ENCODE measurements at regions not wholly inside any gene's neighbourhood (a gene's known extent, or its start where the extent isn't known, plus 50 kb on each side); places are given as distances from the start of the nearest gene placed in this dataset.
A peak's percentile ranks its signal among the peaks of the same experiment; 100 is the strongest.

DNA sequence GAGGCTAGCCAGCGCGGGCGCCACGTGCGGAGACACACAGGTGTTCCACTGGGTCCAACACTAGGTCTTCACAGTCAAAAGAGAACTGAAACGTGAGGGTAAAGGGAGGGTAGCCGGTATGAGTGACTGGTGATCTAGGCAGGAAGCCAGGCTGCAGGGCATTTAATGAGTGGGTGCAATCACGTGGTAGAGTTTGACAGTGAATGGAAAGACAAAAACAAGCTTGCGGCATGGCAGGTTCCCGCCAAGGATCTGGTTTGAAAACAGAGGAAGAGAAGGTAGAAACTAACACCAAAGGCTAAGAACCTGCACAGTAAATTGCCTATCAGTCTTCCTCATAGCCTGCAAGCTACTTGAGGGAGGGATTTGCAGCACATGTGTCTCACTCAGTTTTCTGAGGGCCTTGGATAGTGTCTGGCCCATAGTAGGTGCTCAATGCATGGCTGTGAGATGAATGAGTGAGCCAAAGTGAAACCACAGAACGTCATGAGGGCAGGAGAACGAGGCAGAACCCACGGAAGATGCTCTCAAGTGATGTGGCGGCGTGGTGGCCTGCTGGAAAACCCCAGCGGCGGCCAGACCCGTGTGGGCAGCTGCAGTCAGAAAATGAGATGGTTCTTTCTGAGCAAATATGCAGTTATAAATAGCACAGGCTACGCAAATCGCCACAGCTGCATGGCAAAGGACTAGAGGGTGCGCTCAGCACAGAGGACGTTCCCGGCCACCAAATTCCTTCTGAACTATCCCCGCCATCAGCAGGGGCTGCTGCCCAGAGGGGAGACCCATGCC lies 183.6 kb upstream of the NFE2L3 start:
- no peaks in the 10 kb centered on the region for H3K9me3 Mint-ChIP-seq (ENCODE audit: insufficient read depth)
- peak; percentile 37 for DNase-seq
- CTCF ChIA-PET, result interaction anchor here (1.4 kb wide), 1 partner anchor 76 kb away, joined by 5 read pairs; no protein-coding TSS in a partner anchor
- no peak overlapping the region for H3K4me3 Mint-ChIP-seq
- peaks cover 19% of the 10 kb centered on the region for H3K27me3 Mint-ChIP-seq (ENCODE audit: low read depth)
- peak; percentile 47 for ATAC-seq
- peak overlapping the region; percentile 7 for H3K27ac Mint-ChIP-seq
- no peaks in the 10 kb centered on the region for H3K36me3 Mint-ChIP-seq (ENCODE audit: low read depth)
- POLR2A ChIA-PET, result no interaction called here
- H3K4me1 Mint-ChIP-seq (ENCODE audit: low read depth), result peaks cover 20% of the 10 kb centered on the region

DNA sequence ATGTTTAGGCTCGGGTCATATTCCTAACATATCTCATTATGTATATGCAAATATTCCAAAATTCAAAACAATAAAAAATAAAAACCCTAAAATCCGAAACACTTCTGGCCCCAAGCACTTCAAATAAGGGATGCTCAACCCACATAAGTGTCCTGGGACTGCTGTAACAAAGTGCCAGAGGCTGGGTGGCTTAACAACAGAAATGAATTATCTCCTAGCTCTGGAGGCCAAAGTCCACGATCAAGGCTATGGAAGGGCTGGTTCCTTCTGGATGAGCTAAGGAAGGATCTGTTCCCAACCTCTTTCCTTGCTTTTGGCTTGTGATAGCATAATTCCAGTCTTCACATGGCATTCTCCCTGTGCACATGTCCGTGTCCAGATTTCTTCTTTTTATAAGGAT lies 181.6 kb upstream of the NFE2L3 start:
- ChIA-PET CTCF (no interaction called here), POLR2A (no interaction called here)
- no peak for DNase-seq
- H3K27ac Mint-ChIP-seq, result no peak overlapping the region
- peaks cover 20% of the 10 kb centered on the region for H3K4me1 Mint-ChIP-seq (ENCODE audit: low read depth)
- no peaks in the 10 kb centered on the region for H3K9me3 Mint-ChIP-seq (ENCODE audit: insufficient read depth)
- no peaks in the 10 kb centered on the region for H3K36me3 Mint-ChIP-seq (ENCODE audit: low read depth)
- peaks cover 17% of the 10 kb centered on the region for H3K27me3 Mint-ChIP-seq (ENCODE audit: low read depth)
- H3K4me3 Mint-ChIP-seq, result no peak overlapping the region
- ATAC-seq, result no peak

DNA sequence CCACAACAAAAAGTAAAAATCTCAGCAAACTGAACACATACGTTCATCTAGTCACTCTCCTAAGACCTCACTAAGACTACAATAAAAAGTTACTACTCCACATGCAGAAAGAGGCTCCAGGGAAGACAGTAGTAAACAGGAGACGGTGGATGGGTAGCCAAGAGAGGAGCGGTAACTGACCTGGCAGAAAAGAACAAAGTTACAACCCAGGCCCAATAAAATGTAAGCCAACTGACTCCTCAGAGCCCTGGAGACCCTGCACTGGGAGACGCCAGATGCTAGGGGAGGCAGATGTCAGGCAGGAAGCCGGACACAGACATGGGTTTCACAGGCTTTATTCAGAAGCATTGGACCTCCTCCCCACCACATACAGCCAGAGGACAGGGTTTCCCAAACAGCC lies 181.1 kb upstream of the NFE2L3 start:
- H3K4me1 Mint-ChIP-seq (ENCODE audit: low read depth), result peaks cover 20% of the 10 kb centered on the region
- ATAC-seq (no peak), DNase-seq (no peak)
- no peak overlapping the region for H3K27ac Mint-ChIP-seq
- H3K9me3 Mint-ChIP-seq (ENCODE audit: insufficient read depth), result no peaks in the 10 kb centered on the region
- no peak overlapping the region for H3K4me3 Mint-ChIP-seq
- ChIA-PET POLR2A (no interaction called here), CTCF (no interaction called here)
- H3K27me3 Mint-ChIP-seq (ENCODE audit: low read depth), result peaks cover 15% of the 10 kb centered on the region
- H3K36me3 Mint-ChIP-seq (ENCODE audit: low read depth), result no peaks in the 10 kb centered on the region

DNA sequence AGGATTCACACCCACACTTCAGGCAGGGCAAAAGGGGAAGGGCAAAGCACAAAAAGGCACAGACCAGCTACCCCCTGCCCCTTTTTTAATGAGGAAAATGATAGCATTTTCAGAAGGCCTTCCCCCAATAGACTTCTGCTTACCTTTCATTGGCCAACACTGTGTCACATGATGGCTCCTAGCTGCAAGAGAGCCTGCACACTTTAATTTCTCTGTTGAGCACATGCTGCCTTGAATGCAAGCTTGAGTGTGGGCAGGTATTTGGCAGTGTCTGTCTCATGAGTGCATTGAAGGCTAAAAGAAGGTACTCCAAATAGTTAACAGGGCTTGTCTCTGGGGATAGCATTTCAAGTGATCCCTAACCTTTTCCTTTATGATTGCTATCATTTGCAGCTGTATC lies 175.4 kb upstream of the NFE2L3 start:
- DNase-seq, result no peak
- Mint-ChIP-seq H3K36me3 (ENCODE audit: low read depth) (no peaks in the 10 kb centered on the region), H3K27me3 (ENCODE audit: low read depth) (peaks cover 8% of the 10 kb centered on the region), H3K27ac (no peak overlapping the region), H3K4me3 (no peak overlapping the region), H3K4me1 (ENCODE audit: low read depth) (no peaks in the 10 kb centered on the region), H3K9me3 (ENCODE audit: insufficient read depth) (peaks cover 6% of the 10 kb centered on the region)
- POLR2A ChIA-PET, result no interaction called here
- no peak for ATAC-seq
- CTCF ChIA-PET, result no interaction called here

DNA sequence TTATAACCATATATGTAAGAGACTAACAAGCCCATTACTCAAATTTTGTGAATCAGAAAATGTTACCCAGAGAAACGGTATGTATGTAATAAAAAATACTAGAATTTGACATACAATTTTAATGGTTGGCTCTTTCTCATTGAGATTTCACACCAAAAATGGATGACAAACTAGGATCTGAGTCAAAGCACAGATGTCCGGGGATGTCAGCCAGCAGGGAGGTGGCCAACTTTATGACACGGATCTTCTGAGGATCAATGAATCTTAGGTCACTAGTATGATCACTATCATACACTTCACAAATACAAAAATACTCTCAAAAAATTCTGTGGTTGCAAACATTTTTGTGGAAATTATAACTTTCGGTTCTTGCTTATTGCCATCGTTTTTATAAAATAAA lies 173.5 kb upstream of the NFE2L3 start:
- no peak overlapping the region for H3K4me3 Mint-ChIP-seq
- H3K36me3 Mint-ChIP-seq (ENCODE audit: low read depth), result no peaks in the 10 kb centered on the region
- no peaks in the 10 kb centered on the region for H3K4me1 Mint-ChIP-seq (ENCODE audit: low read depth)
- DNase-seq, result no peak
- no peak for ATAC-seq
- CTCF ChIA-PET, result no interaction called here
- peaks cover 7% of the 10 kb centered on the region for H3K27me3 Mint-ChIP-seq (ENCODE audit: low read depth)
- H3K9me3 Mint-ChIP-seq (ENCODE audit: insufficient read depth), result peaks cover 6% of the 10 kb centered on the region
- no peak overlapping the region for H3K27ac Mint-ChIP-seq
- POLR2A ChIA-PET, result no interaction called here

DNA sequence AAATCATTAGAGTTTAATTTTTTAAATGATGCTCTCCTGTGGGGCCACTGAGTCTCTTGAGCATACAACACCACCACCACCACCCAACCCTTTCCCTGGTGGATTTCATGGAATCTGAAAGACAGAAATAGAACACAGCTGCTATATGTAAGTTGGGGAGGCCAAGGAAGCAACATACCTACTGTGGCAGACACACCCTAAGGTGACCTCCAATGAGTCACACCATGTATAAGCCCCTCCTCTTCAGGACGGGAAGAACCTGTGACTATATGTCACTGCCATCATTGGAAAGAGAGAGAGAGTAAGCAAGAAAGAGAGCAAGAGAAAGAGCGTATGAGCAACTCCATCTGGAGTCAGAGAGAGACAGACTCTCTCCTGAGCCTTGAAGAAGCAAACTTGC lies 172.4 kb upstream of the NFE2L3 start:
- peaks cover 4% of the 10 kb centered on the region for H3K27me3 Mint-ChIP-seq (ENCODE audit: low read depth)
- DNase-seq (no peak), ATAC-seq (no peak)
- H3K9me3 Mint-ChIP-seq (ENCODE audit: insufficient read depth), result peaks cover 6% of the 10 kb centered on the region
- CTCF ChIA-PET, result no interaction called here
- H3K4me1 Mint-ChIP-seq (ENCODE audit: low read depth), result no peaks in the 10 kb centered on the region
- POLR2A ChIA-PET, result no interaction called here
- H3K4me3 Mint-ChIP-seq, result no peak overlapping the region
- H3K36me3 Mint-ChIP-seq (ENCODE audit: low read depth), result no peaks in the 10 kb centered on the region
- no peak overlapping the region for H3K27ac Mint-ChIP-seq

DNA sequence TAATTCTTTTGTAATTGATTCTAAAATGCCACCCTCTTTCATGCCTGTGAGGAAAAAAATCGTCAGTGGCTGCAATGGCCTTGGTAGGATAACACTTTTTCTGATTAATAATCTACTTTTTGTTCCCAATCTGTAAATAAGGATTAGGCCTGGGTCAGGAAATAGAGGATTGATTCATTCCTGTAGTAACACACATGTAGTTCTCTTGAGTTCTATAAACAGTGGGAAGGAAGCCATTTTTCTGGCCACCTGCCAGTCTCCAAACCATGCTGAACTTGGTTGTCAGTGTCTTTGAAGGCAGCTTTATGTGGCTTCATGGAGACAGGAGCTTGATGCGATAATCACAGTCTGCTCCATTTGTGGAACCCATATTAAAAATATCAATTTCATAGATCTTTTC lies 169.3 kb upstream of the NFE2L3 start:
- ChIA-PET CTCF (no interaction called here), POLR2A (no interaction called here)
- Mint-ChIP-seq H3K36me3 (ENCODE audit: low read depth) (no peaks in the 10 kb centered on the region), H3K4me3 (no peak overlapping the region), H3K4me1 (ENCODE audit: low read depth) (no peaks in the 10 kb centered on the region), H3K27me3 (ENCODE audit: low read depth) (peaks cover 10% of the 10 kb centered on the region), H3K27ac (no peak overlapping the region), H3K9me3 (ENCODE audit: insufficient read depth) (no peaks in the 10 kb centered on the region)
- ATAC-seq (no peak), DNase-seq (no peak)

DNA sequence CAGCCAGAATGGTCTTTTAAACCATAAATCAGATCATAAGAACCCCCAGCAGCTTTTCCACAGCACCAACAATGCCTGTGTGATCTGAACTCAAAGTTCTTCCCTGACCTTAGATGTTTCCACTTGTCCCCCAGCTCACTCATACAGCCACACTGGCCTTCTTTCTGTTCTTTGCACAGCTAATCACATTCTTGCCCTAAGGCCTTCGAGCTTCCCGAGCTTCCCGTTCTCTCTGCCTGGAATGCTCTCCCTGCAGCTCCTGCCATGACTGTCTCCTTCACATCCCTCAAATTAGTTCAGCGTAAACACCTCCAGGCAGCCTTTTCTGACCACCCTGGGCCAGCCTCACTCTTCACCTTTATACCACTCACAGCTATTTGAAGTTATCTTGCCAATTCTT lies 166.8 kb upstream of the NFE2L3 start:
- H3K9me3 Mint-ChIP-seq (ENCODE audit: insufficient read depth), result no peaks in the 10 kb centered on the region
- DNase-seq, result no peak
- no peak overlapping the region for H3K4me3 Mint-ChIP-seq
- ChIA-PET POLR2A (no interaction called here), CTCF (no interaction called here)
- H3K4me1 Mint-ChIP-seq (ENCODE audit: low read depth), result no peaks in the 10 kb centered on the region
- no peak overlapping the region for H3K27ac Mint-ChIP-seq
- ATAC-seq, result no peak
- no peaks in the 10 kb centered on the region for H3K36me3 Mint-ChIP-seq (ENCODE audit: low read depth)
- peaks cover 13% of the 10 kb centered on the region for H3K27me3 Mint-ChIP-seq (ENCODE audit: low read depth)

DNA sequence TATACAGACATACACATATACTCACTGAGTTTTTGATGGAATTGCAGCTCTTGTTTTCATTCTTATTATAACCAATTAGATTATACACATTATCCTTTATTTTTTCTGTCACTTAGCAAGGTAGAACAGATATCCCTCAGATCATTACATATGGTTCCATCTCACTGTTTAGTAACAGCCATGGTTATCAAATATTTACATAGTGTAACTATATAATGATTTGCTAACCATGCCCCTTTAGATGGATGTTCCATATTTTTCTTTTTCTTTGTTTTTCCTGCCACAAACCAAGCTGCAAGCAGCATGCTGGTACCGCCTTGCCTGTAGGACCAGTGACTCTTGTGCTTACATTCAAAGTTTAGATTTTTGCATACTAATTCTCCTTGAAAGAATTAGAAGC lies 163.4 kb upstream of the NFE2L3 start:
- CTCF ChIA-PET, result no interaction called here
- DNase-seq (no peak), ATAC-seq (no peak)
- no peaks in the 10 kb centered on the region for H3K9me3 Mint-ChIP-seq (ENCODE audit: insufficient read depth)
- POLR2A ChIA-PET, result no interaction called here
- H3K4me3 Mint-ChIP-seq, result no peak overlapping the region
- no peak overlapping the region for H3K27ac Mint-ChIP-seq
- H3K36me3 Mint-ChIP-seq (ENCODE audit: low read depth), result no peaks in the 10 kb centered on the region
- peaks cover 23% of the 10 kb centered on the region for H3K27me3 Mint-ChIP-seq (ENCODE audit: low read depth)
- no peaks in the 10 kb centered on the region for H3K4me1 Mint-ChIP-seq (ENCODE audit: low read depth)

DNA sequence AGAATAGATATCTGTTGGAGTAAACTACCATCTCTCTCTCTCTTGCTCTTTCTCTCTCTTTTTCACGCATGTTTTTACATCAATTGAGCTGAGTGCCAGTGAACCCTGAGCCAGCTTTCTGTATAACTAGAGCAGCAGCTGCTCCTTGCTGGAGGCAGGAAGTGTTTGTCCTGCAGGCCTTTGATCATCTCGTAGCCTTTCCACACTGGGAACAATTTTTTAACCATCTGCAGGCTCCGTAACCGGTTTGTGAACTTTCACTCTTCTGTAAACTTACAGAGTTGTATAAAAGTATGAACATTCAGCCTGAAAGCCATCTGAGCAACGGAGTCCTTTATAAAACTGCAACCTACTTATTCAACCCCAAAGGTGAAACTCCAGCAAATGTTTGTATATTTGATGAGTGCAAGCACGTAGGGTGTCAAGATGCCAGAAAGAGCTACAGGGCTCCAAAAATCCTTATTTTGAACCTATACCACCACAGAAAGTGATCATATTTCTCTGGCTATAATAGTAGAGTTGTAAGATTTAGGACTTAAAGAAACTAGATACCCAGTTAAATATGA lies 162.8 kb upstream of the NFE2L3 start:
- no peak for DNase-seq
- CTCF ChIA-PET, result interaction anchor here (0.9 kb wide), 1 partner anchor 96 kb away, joined by 3 read pairs; no protein-coding TSS in a partner anchor

DNA sequence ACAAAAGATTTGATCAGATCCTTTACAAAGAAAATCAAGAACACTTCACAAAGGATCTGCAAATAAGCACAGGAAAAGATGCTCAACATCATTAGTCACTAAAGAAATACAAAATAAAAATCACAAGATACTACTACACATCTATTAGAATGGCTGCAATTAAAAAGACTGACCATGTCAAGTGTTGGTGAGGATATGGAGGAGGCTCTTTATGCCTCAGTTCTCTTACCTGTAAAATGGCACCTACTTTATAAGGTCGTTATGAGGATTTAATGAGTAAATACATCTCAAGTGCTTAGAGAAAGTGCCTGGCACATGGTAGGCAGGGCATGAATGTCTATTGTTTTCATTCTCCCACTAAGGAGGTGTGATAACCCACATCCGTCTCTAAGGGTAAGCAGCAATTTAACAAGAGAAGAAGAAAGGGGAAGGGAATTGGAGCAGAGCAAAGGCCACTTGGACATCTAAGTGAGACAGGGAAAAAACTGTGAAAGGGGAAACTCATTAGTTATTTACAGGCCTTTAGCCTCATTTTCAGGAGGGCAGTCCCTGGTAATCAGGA lies 157.5 kb upstream of the NFE2L3 start:
- CTCF ChIA-PET, result no interaction called here
- Mint-ChIP-seq H3K27me3 (ENCODE audit: low read depth) (peaks cover 23% of the 10 kb centered on the region), H3K4me1 (ENCODE audit: low read depth) (peaks cover 2% of the 10 kb centered on the region), H3K27ac (no peak overlapping the region), H3K4me3 (no peak overlapping the region), H3K36me3 (ENCODE audit: low read depth) (no peaks in the 10 kb centered on the region), H3K9me3 (ENCODE audit: insufficient read depth) (no peaks in the 10 kb centered on the region)
- POLR2A ChIA-PET, result interaction anchor here (0.7 kb wide), 1 partner anchor 45 kb away, joined by 3 read pairs; no protein-coding TSS in a partner anchor
- no peak for ATAC-seq
- DNase-seq, result no peak

More for the DNA sequence above, 162.8 kb upstream of the NFE2L3 start:
- peaks cover 23% of the 10 kb centered on the region for H3K27me3 Mint-ChIP-seq (ENCODE audit: low read depth)
- H3K36me3 Mint-ChIP-seq (ENCODE audit: low read depth), result no peaks in the 10 kb centered on the region
- no peak for ATAC-seq
- H3K27ac Mint-ChIP-seq, result no peak overlapping the region
- H3K9me3 Mint-ChIP-seq (ENCODE audit: insufficient read depth), result no peaks in the 10 kb centered on the region
- H3K4me1 Mint-ChIP-seq (ENCODE audit: low read depth), result no peaks in the 10 kb centered on the region
- POLR2A ChIA-PET, result no interaction called here
- H3K4me3 Mint-ChIP-seq, result no peak overlapping the region

DNA sequence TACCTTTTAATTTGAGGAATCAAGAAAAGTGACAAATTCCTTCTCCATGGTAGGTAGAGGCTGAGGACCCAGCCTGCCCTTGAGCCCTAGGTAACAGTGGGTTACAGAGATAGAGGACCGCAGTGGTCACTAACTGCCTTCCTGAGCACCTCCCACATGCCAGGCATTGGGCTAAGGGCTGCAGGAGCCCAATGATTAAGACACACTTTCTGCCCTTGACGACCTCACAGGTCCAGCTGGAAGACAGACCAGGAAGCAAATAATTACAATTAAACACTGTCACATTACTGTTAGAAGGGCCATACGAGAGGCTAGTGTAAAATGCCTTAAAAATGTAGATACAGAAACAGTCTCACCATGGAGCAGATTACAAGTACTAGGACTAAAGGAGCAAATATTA lies 156.8 kb upstream of the NFE2L3 start:
- no peak overlapping the region for H3K27ac Mint-ChIP-seq
- peaks cover 2% of the 10 kb centered on the region for H3K4me1 Mint-ChIP-seq (ENCODE audit: low read depth)
- DNase-seq, result no peak
- no peak overlapping the region for H3K4me3 Mint-ChIP-seq
- ATAC-seq, result no peak
- H3K9me3 Mint-ChIP-seq (ENCODE audit: insufficient read depth), result no peaks in the 10 kb centered on the region
- POLR2A ChIA-PET, result interaction anchor here (0.7 kb wide), 1 partner anchor 44 kb away, joined by 3 read pairs; no protein-coding TSS in a partner anchor
- peaks cover 19% of the 10 kb centered on the region for H3K27me3 Mint-ChIP-seq (ENCODE audit: low read depth)
- CTCF ChIA-PET, result no interaction called here
- H3K36me3 Mint-ChIP-seq (ENCODE audit: low read depth), result no peaks in the 10 kb centered on the region
